ENCODE measurements at regions not wholly inside any gene's neighbourhood (a gene's known extent, or its start where the extent isn't known, plus 50 kb on each side); places are given as distances from the start of the nearest gene placed in this dataset.

- no peak for DNase-seq (ENCODE audit: extremely low spot score, unreplicated experiment)
- no peak for TF ChIP-seq CTCF (IDR thresholded peaks at IDR 0.05)
- Mint-ChIP-seq H3K36me3 (ENCODE audit: unreplicated experiment) (peaks cover 7% of the 10 kb centered on the region), H3K4me3 (ENCODE audit: unreplicated experiment) (peak overlapping the region; percentile 36), H3K27me3 (ENCODE audit: unreplicated experiment) (no peaks in the 10 kb centered on the region), H3K4me1 (ENCODE audit: unreplicated experiment) (peaks cover 65% of the 10 kb centered on the region), H3K27ac (ENCODE audit: unreplicated experiment) (peak overlapping the region; percentile 95), H3K9me3 (ENCODE audit: unreplicated experiment) (peaks cover 13% of the 10 kb centered on the region)
These were observed 687.9 kb upstream of the CITED2 start for GRCh38 chr6:140062043-140063020.

GRCh38 chr6:140061110-140062042, 686.9 kb upstream of the CITED2 start:
- Mint-ChIP-seq H3K27ac (ENCODE audit: unreplicated experiment) (peak overlapping the region; percentile 95), H3K9me3 (ENCODE audit: unreplicated experiment) (peaks cover 13% of the 10 kb centered on the region), H3K36me3 (ENCODE audit: unreplicated experiment) (peaks cover 3% of the 10 kb centered on the region), H3K4me1 (ENCODE audit: unreplicated experiment) (peaks cover 64% of the 10 kb centered on the region), H3K27me3 (ENCODE audit: unreplicated experiment) (no peaks in the 10 kb centered on the region), H3K4me3 (ENCODE audit: unreplicated experiment) (no peak overlapping the region)
- no peak for DNase-seq (ENCODE audit: extremely low spot score, unreplicated experiment)
- peak; percentile 39 for TF ChIP-seq CTCF (IDR thresholded peaks at IDR 0.05)

- peaks cover 1% of the 10 kb centered on the region for H3K36me3 Mint-ChIP-seq (ENCODE audit: unreplicated experiment)
- no peaks in the 10 kb centered on the region for H3K27me3 Mint-ChIP-seq (ENCODE audit: unreplicated experiment)
- peaks cover 13% of the 10 kb centered on the region for H3K9me3 Mint-ChIP-seq (ENCODE audit: unreplicated experiment)
- peaks cover 56% of the 10 kb centered on the region for H3K4me1 Mint-ChIP-seq (ENCODE audit: unreplicated experiment)
- peak overlapping the region; percentile 95 for H3K27ac Mint-ChIP-seq (ENCODE audit: unreplicated experiment)
- H3K4me3 Mint-ChIP-seq (ENCODE audit: unreplicated experiment) = no peak overlapping the region
- DNase-seq (ENCODE audit: extremely low spot score, unreplicated experiment) = no peak
- TF ChIP-seq CTCF (IDR thresholded peaks at IDR 0.05) = no peak
These were observed 685.5 kb upstream of the CITED2 start for GRCh38 chr6:140059947-140060346.

GRCh38 chr6:140058863-140059262, 684.4 kb upstream of the CITED2 start:
- no peaks in the 10 kb centered on the region for H3K27me3 Mint-ChIP-seq (ENCODE audit: unreplicated experiment)
- H3K36me3 Mint-ChIP-seq (ENCODE audit: unreplicated experiment) = no peaks in the 10 kb centered on the region
- DNase-seq (ENCODE audit: extremely low spot score, unreplicated experiment) = no peak
- no peak for TF ChIP-seq CTCF (IDR thresholded peaks at IDR 0.05)
- H3K4me1 Mint-ChIP-seq (ENCODE audit: unreplicated experiment) = peaks cover 52% of the 10 kb centered on the region
- peaks cover 13% of the 10 kb centered on the region for H3K9me3 Mint-ChIP-seq (ENCODE audit: unreplicated experiment)
- no peak overlapping the region for H3K4me3 Mint-ChIP-seq (ENCODE audit: unreplicated experiment)
- H3K27ac Mint-ChIP-seq (ENCODE audit: unreplicated experiment) = no peak overlapping the region

All from osteocyte (in vitro differentiated cells).